HFF-Myc (cell line): ENCODE measurements at regions not wholly inside any gene's neighbourhood (a gene's known extent, or its start where the extent isn't known, plus 50 kb on each side); places are given as distances from the start of the nearest gene placed in this dataset.
"Not testable (repeated sequence)": the region's sequence is repeated elsewhere in the genome, so short reads cannot be mapped to it uniquely, and the experiment has no call there.

Experiments used
- DNase-seq: peaks from one replicate; pipeline ENCODE4 v3.0.0-alpha.2; 2011; ENCODE audit warnings: low read depth; ENCODE audit errors: extremely low read depth
- H3K4me3 ChIP-seq: replicated peaks from 2 replicates; pipeline ENCODE4 v1.5.1; 2011; ENCODE audit warnings: low read depth, mild to moderate bottlenecking, control low read depth, low read length
- TF ChIP-seq, protein P1 (sequence below): IDR thresholded peaks from 2 replicates; pipeline ENCODE4 v1.5.1; 2012; ENCODE audit warnings: mild to moderate bottlenecking, low read depth, low read length, control low read depth; ENCODE audit errors: missing control alignments

DNA sequence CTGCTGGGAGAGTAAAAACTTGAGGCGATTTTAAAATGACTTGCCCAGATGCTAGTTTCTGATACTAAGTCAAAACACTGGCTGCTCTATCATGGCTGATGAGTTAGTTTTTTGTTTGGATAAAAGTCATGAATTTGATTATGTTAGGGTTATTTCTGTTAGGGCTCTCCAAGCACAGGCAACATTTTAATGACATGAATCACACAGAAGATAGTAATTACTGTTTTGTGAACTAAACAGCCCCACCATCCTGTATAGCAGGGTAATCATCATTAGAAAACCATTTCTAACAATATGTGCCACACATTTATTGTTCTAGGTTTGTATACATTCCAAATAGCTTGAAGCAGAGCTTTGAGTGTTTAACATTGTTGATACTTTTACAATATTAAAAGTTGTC lies 750.3 kb downstream of the ANKRD7 start:
- DNase-seq: no peak
- H3K4me3 ChIP-seq: no peak overlapping the region
- TF ChIP-seq, protein P1, sequence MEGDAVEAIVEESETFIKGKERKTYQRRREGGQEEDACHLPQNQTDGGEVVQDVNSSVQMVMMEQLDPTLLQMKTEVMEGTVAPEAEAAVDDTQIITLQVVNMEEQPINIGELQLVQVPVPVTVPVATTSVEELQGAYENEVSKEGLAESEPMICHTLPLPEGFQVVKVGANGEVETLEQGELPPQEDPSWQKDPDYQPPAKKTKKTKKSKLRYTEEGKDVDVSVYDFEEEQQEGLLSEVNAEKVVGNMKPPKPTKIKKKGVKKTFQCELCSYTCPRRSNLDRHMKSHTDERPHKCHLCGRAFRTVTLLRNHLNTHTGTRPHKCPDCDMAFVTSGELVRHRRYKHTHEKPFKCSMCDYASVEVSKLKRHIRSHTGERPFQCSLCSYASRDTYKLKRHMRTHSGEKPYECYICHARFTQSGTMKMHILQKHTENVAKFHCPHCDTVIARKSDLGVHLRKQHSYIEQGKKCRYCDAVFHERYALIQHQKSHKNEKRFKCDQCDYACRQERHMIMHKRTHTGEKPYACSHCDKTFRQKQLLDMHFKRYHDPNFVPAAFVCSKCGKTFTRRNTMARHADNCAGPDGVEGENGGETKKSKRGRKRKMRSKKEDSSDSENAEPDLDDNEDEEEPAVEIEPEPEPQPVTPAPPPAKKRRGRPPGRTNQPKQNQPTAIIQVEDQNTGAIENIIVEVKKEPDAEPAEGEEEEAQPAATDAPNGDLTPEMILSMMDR: no peak

DNA sequence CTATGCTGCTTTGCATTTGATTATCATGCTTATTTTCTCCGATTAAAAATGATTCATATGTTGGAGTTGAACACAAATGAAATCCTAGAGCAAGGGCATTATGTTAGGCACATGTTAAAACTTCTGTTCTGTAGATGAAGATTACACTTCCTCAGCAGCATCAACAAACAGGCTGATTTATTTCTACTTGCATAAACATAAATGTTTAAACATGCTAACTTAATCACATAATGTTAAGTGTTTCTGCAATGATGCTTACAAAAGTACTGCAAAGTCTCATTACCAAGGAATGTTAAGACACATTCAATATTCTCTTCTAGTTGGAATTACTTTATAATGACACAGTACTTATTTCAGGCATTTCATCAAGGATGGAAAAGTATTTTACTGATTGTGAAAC lies 770.8 kb downstream of the ANKRD7 start:
- TF ChIP-seq, protein P1: no peak
- no peak overlapping the region for H3K4me3 ChIP-seq
- no peak for DNase-seq

DNA sequence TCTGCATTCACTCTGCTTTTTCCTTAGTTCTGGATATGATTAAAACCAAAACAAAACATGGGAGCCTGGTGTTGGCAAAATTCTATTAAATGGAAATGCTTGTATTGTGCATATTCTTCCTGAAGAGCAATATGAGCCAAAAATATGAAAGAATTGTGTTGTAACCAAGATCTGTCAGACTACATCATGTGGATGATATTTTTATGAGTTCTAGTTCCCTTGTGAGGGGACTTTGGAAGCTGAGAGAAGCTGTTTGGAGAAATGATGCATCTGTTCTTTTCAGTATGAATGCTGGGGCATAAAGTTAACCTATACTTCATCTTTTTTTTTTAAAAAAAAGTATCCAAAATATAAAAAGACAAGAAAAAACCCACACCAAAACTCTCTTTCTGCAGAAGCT lies 782.7 kb downstream of the ANKRD7 start:
- DNase-seq: no peak
- TF ChIP-seq, protein P1: no peak
- H3K4me3 ChIP-seq: no peak overlapping the region

DNA sequence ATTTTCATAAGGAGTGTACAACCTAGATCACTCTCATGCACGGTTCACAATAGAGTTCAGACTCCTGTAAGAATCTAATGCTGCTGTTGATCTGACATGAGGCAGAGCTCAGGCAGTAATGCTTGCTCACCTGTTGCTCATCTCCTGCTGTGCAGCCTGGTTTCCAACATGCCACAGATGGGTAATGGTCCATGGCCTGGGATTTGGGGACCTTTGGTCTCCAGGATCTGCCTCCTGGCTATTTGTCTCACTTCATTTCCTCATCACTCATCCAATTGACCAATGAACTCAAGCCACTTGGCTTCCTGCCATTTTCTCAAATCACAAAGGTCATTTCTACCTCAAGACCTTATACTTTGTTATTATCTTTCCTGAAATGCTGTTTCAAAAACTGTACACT lies 786.1 kb downstream of the ANKRD7 start:
- H3K4me3 ChIP-seq: no peak overlapping the region
- DNase-seq: no peak
- TF ChIP-seq, protein P1: no peak

DNA sequence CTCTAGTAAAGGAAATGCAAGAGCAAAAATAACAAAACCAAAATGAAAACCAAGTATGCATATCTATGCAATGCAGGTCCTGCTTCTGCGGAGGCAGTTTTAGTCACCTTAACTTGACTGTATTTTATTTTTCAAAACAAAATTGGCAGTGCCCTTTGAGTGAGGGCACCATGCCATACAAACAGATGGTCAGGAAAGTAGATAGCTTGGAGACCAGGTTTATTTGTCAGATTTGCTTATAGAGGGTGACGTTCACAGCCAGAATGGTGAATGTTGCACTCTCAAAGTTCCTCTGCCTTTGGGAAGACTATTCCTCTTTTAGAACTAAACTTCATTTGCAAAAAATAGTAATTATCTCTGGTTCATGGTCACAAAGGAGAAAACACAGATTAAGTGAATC lies 801.9 kb downstream of the ANKRD7 start:
- no peak for DNase-seq
- TF ChIP-seq, protein P1: no peak

DNA sequence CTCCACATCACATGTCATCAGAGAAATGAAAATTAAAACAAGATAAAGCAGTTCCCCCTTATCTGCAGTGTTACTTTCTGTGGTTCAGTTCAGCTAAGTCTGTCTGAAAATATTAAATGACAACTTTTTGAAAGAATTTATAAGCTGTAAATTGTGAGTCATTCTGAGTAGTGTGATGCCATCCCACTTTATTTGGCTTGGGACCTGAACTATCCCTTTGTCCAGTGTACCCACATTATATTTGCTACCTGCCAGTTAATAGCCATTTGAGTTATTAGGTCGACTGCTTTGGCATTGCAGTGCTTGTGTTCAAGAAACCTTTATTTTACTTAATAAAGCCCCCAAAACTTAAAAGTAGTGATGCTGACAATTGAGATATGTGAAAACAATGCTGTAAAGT lies 804.2 kb downstream of the ANKRD7 start:
- H3K4me3 ChIP-seq: no peak overlapping the region
- TF ChIP-seq, protein P1: no peak
- DNase-seq: no peak

More for the DNA sequence above, 801.9 kb downstream of the ANKRD7 start:
- no peak overlapping the region for H3K4me3 ChIP-seq

DNA sequence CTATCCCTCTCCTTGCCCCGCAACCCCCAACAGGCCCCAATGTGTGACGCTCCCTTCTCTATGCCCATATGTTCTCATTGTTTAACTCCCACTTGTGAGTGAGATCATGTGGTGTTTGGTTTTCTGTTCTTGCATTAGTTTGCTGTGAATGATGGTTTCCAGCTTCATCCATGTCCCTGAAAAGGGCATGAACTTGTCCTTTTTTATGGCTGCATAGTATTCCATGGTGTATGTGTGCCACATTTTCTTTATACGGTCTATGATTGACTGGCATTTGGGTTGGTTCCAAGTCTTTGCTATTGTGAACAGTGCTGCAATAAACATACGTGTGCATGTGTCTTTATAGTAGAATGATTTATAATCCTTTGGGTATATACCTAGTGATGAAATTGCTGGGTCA lies 807.6 kb downstream of the ANKRD7 start:
- DNase-seq, H3K4me3 ChIP-seq: not testable (repeated sequence)
